GM21717 (cell line): ENCODE measurements at regions not wholly inside any gene's neighbourhood (a gene's known extent, or its start where the extent isn't known, plus 50 kb on each side); places are given as distances from the start of the nearest gene placed in this dataset.

Experiments used
- ATAC-seq: cut with Tn5 transposase; IDR thresholded peaks from one replicate; pipeline ENCODE4 v1.9.1; 2021; ENCODE audit warnings: mild to moderate bottlenecking, moderate library complexity; ENCODE audit not compliant: unreplicated experiment

- ATAC-seq, result no peak
Observed at GRCh38 chr1:82848043-82848442, 1047.3 kb downstream of the ADGRL2 start.

GRCh38 chr1:82845866-82846265 is 1045.1 kb downstream of the ADGRL2 start:
- no peak for ATAC-seq

DNA sequence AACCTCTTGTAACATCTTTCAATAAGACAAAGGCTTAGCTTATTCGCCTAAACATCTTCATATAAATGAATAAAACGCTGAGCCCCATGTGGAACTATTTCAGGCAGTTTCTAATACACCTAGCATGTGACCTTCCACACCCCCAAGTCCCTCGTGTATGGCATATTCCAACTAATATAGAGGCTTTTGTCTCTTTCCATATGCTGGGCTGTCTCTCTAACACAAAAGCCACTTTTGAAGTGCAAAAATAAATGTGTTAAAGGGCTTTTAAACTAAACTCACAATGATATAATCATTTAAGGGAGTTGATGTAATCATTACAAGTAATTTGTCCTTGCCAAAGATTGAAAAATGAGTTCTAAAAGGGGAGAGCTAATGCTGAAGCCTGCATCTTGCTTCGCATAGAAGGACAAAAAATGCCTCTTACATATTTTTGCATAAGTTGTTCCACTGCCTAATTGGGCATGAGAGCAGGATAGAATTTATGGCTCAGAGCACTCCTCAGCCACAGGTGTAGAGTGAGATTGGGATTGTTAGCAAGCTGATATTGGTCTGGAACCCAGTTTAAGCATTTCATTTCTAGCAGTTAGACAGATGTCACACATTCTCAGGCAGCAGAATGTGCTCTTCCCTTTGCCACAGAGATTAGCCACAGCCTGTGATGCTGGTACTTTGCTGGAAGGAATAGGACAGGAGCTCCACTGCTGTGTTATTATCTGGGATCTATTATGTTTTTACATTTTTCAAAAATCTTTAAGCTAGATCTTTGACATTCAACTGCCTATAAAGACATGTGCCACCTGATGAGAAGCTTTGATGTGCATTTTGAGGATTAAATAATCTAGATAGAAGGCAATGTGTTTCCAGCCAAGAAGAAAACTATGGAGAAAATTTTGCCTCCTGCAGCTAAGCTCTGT is 1044.4 kb downstream of the ADGRL2 start:
- no peak for ATAC-seq

DNA sequence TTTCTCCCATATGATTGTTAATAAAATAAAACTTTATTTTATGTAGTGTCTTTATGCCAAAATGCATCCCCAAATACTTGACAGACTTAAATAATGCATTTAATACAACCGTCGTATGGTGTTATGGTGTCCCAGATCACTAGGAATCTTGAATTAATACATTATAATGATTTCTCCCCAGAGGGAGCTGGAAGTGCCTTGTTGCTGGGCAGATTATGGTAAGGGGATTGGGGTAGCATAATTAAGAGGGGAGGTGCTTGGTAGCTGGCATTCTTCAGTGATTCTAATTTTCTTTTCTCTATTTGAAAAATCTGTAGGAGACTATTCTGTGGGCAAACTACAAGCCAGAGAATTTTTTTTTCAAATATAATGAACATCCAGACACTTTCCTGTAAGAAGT is 1043.7 kb downstream of the ADGRL2 start:
- no peak for ATAC-seq

DNA sequence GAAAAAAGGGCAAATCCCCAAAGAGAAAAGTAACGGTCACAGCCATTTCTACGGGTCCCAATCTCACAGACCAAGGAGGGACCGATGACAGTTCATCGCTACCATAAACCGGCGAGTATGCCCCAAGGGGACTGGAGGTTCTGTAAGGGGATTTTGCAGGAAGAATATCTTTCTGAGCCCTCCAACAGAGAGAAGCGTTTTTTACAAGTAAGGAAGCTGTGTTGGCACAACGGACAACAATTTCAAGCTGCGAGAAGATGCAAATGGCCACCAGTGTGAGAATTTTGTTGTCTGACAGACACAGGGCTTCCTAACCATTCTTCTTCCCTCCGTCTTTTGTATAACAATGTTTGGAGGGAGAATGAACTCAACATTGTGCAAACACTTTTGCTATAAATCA is 1043.1 kb downstream of the ADGRL2 start:
- ATAC-seq, result no peak

- ATAC-seq, result no peak
Observed at GRCh38 chr1:82840192-82840591, 1039.5 kb downstream of the ADGRL2 start.

DNA sequence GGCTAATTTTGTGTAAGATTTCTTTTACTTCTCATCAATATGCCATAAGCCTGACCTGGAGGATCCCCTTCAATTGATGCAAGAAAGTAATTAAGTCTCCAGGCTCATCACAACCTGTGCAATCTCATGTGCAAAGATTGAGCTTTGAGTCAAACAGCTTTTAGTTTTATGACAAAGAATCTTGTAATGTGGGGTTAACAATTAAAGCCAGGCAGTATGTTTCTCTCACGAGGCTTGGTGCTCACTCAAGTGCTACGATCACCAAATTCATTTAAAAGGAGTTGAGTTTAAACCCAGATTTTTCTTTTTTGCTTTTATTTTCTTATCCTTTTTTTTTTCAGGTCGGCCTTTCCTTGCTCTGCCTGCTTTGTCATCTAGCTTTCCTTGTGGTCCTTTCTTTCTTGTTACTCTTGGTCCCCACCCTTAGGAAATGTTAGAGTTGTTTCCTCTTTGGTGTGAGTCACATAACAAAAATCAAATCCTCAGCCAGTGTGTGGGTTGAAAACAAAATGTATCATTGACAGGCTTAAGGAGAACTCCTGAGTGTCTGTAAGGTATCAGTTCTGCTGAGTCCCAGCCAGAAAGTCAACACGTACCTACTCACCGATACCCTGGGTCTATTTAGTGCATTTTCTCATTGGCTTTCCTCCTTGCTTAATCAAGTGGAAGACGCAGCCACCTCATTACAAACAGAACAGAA is 1037.2 kb downstream of the ADGRL2 start:
- no peak for ATAC-seq

- no peak for ATAC-seq
Observed at GRCh38 chr1:82836973-82837680, 1036.4 kb downstream of the ADGRL2 start.

GRCh38 chr1:82836213-82836972 is 1035.7 kb downstream of the ADGRL2 start:
- no peak for ATAC-seq

- ATAC-seq, result no peak
Observed at GRCh38 chr1:82830690-82831380, 1030.1 kb downstream of the ADGRL2 start.

DNA sequence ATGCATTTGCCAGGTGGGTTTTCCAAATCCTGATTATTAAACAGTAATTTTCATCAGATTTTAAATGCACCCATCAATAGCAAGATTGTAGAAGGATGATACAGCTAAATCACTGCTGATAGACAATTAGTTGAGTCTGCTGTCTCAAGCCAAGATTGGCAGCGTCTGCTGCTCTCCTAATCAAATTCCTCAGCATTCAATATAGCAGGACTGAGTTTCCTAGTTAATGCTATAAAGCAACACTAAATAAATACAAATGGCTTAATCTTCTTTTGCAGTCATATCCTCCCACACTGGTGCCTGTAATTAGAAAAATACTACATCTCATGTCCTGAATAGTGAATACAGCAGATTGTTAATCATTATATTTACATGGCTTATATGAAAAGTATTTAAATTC is 1028.8 kb downstream of the ADGRL2 start:
- no peak for ATAC-seq

DNA sequence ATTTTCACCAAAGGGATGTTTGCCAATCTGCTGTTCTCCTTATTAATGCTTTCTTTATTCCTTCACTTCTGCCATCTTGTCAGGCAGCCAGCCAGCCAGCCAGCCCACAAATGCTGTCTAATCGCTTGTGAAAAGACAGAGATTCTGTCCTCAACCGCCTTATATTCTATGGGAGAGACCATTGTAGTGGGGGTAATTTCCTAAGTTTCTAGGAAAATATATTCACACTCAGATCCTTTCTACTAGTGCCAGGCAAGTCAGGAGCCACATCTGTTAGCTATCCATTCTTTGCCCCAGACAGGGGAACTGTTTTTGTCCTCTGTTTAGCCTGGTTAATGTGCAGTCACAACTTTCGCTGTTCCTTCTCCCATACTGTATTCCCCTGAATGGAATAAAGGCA is 1023.1 kb downstream of the ADGRL2 start:
- no peak for ATAC-seq

DNA sequence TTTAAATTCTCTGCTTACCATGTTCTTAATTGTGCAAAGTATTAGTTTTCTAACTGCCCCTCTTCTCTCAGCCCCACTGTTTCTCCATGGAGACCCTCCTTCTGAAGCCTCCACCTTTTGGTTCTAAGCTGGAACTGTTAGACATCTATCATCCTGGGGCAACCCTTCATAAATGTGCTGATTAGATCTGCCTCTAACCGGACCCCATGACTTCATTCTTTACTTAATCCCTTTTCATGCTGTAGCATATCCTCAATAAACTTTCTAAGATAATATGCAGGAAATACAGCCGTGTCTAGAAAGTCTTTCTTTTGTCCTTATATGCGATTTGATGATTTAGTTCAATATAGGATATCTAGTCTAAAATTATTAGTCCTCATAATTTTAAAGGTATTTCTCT is 1020.1 kb downstream of the ADGRL2 start:
- ATAC-seq, result no peak

- ATAC-seq, result peak; percentile 90
Observed at GRCh38 chr1:82819234-82819633, 1018.5 kb downstream of the ADGRL2 start.

DNA sequence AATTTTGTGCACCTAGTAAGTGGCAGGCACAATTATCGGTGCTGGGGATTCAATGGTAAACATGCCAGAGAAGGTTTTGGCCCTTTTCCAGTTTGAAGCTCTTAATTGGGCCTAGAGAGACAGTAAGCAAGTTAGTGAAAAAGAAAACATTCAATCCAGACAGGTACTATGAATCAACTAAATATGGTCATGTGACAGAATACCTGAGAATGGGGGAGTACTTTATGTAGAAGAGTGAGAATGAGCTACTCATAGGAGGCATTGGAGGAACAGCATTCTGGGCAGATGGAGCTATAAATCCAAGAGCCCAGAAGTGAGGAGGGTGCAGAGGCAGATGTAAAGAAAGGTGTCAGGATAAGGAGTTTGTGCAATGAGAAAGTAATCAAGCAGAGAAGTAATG is 1017.9 kb downstream of the ADGRL2 start:
- ATAC-seq, result no peak

GRCh38 chr1:82813386-82813785 is 1012.7 kb downstream of the ADGRL2 start:
- ATAC-seq, result no peak

GRCh38 chr1:82810601-82811000 is 1009.9 kb downstream of the ADGRL2 start:
- ATAC-seq, result no peak

DNA sequence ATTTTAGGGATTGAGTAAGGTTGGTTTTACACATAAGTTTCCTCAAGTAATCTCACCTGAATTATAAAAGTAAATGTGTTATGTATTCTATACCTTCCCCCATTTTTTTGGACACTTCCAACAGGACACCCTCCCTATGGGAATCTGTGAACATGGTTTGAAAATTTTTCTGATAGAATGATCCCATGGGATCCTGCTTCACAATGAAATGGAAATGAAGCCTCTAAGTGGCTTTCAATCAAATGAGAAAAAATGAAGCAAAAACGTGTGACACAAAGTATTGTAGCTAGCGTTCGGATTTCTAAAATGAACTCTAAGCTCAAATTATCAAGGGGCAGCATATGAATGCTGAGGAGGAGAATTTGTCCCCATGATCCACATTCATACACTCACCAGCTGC is 1006.8 kb downstream of the ADGRL2 start:
- no peak for ATAC-seq

DNA sequence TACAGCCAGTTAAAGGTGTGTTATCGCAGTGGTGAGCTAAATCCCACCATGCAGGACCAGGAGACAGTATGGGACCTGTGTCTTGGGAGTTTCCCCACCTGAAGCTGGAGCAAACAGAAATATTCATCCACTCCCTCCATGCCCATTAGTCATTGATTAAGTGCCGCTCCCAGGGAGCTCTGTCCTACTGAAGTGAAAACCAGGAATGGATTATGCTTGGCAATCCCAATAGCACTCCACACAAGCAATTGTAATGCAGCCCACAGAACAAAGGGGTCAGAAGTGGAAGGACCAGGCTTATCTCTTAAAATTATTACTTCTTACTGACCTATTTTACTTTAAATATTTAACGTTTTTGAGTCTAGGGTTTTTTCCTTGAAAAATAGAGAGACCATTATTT is 1005.4 kb downstream of the ADGRL2 start:
- no peak for ATAC-seq

DNA sequence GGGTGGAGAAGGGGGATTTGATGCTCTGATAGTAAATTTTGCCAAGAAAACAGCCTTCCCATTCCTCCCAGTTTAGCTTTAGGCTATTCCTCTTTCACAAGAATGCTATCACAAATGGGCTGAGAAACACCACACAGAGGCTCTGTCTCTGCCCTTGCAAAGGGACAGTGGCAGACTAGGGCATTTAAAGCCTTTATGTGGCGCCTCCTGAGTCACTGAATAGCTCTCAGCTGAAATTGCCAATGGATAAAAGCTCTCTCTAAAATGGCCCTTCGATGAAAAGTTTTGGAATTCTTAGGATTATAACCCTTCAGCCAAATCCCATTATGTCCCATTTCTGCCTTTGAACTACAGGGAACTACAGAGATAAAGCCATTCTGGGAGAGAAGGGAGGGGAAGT is 1000.4 kb downstream of the ADGRL2 start:
- ATAC-seq, result no peak
